ENCODE measurements at regions not wholly inside any gene's neighbourhood (a gene's known extent, or its start where the extent isn't known, plus 50 kb on each side); places are given as distances from the start of the nearest gene placed in this dataset.

GRCh38 chr3:73707772-73708171 is 83.0 kb upstream of the PDZRN3 start:
- no peaks in the 10 kb centered on the region for H3K27me3 ChIP-seq
- TF ChIP-seq CTCF (IDR thresholded peaks at IDR 0.05): no peak
- no peak overlapping the region for H3K4me3 ChIP-seq
- DNase-seq (ENCODE audit: low spot score): no peak
- no peaks in the 10 kb centered on the region for H3K36me3 ChIP-seq
- no peak overlapping the region for H3K27ac ChIP-seq
- no peaks in the 10 kb centered on the region for H3K4me1 ChIP-seq
- no peaks in the 10 kb centered on the region for H3K9me3 ChIP-seq

GRCh38 chr3:73706771-73707170 is 82.0 kb upstream of the PDZRN3 start:
- no peak for DNase-seq (ENCODE audit: low spot score)
- TF ChIP-seq CTCF (IDR thresholded peaks at IDR 0.05): no peak
- Histone ChIP-seq H3K36me3 (no peaks in the 10 kb centered on the region), H3K4me1 (no peaks in the 10 kb centered on the region), H3K27me3 (no peaks in the 10 kb centered on the region), H3K4me3 (no peak overlapping the region), H3K9me3 (no peaks in the 10 kb centered on the region), H3K27ac (no peak overlapping the region)

DNA sequence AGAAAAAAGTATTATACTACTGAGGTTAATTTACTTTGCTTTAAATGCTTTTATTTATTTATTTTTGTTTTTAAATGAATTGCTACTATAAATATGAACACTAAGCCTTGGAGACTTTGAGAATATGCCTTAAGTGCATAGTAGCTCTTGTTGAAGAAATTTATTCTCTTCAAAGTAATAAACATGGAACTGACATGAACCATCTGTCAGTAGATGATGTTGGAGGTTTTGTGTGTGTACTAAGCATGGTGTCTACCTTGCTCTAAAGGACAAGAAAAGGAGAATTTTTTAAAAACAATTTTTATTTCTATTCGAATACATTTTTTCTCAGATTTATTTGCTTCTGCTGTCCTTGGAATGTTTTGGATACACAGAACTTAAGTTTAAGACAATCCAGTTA is 81.1 kb upstream of the PDZRN3 start:
- Histone ChIP-seq H3K36me3 (no peaks in the 10 kb centered on the region), H3K4me3 (no peak overlapping the region), H3K4me1 (no peaks in the 10 kb centered on the region), H3K9me3 (no peaks in the 10 kb centered on the region), H3K27me3 (no peaks in the 10 kb centered on the region), H3K27ac (no peak overlapping the region)
- no peak for TF ChIP-seq CTCF (IDR thresholded peaks at IDR 0.05)
- DNase-seq (ENCODE audit: low spot score): no peak

DNA sequence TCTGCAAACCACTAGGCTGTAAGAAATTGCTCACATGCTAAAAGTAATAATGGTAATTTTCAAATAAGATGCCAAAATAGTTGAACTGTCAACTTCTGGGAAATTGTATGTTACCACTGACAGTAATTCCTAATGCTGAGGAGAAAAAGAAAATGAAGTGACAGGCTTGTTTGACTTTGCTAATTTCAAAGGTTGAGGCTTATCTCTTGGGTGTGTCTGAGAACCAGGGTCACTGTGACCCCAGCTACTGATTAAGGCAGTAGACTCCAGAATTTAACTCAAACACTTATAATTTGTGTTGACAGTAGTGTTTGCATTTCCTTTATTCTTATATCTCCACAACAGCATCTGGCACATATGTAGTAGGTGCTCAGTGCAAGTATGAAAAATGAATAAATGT is 74.6 kb upstream of the PDZRN3 start:
- Histone ChIP-seq H3K4me1 (no peaks in the 10 kb centered on the region), H3K27me3 (no peaks in the 10 kb centered on the region), H3K9me3 (no peaks in the 10 kb centered on the region), H3K36me3 (no peaks in the 10 kb centered on the region), H3K27ac (no peak overlapping the region), H3K4me3 (no peak overlapping the region)
- no peak for DNase-seq (ENCODE audit: low spot score)
- TF ChIP-seq CTCF (IDR thresholded peaks at IDR 0.05): no peak

- no peak for TF ChIP-seq CTCF (IDR thresholded peaks at IDR 0.05)
- Histone ChIP-seq H3K27me3 (no peaks in the 10 kb centered on the region), H3K27ac (no peak overlapping the region), H3K4me3 (no peak overlapping the region), H3K36me3 (no peaks in the 10 kb centered on the region), H3K9me3 (no peaks in the 10 kb centered on the region), H3K4me1 (no peaks in the 10 kb centered on the region)
- no peak for DNase-seq (ENCODE audit: low spot score)
Observed at GRCh38 chr3:73697020-73697419, 72.3 kb upstream of the PDZRN3 start.

GRCh38 chr3:73695841-73696240 is 71.1 kb upstream of the PDZRN3 start:
- Histone ChIP-seq H3K4me3 (no peak overlapping the region), H3K9me3 (no peaks in the 10 kb centered on the region), H3K4me1 (no peaks in the 10 kb centered on the region), H3K36me3 (no peaks in the 10 kb centered on the region), H3K27me3 (no peaks in the 10 kb centered on the region), H3K27ac (no peak overlapping the region)
- no peak for DNase-seq (ENCODE audit: low spot score)
- TF ChIP-seq CTCF (IDR thresholded peaks at IDR 0.05): no peak
